ENCODE measurements at regions not wholly inside any gene's neighbourhood (a gene's known extent, or its start where the extent isn't known, plus 50 kb on each side); places are given as distances from the start of the nearest gene placed in this dataset.

DNA sequence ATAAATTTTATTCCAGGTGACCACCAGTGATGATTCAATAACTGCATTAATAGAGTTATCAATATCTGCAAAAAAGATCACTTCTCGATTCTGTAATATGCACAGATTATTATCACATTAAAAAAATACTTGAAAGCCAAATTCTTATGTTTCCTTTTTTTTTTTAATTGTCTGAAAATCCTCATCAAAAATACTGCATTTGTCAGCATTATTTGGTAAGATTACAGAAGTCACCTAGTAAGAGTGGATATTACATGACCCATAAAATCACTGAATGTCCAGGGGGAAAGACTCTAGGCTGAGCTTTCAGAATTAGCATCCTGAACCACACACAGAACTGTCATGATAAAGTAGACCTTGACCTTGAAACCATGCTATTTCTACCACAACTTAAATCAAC, 617.2 kb upstream of the CDH7 start:
- TF ChIP-seq POLR2A (IDR thresholded peaks at IDR 0.05): no peak
- TF ChIP-seq EP300 (IDR thresholded peaks at IDR 0.05): no peak
